ENCODE measurements at regions not wholly inside any gene's neighbourhood (a gene's known extent, or its start where the extent isn't known, plus 50 kb on each side); places are given as distances from the start of the nearest gene placed in this dataset.

DNA sequence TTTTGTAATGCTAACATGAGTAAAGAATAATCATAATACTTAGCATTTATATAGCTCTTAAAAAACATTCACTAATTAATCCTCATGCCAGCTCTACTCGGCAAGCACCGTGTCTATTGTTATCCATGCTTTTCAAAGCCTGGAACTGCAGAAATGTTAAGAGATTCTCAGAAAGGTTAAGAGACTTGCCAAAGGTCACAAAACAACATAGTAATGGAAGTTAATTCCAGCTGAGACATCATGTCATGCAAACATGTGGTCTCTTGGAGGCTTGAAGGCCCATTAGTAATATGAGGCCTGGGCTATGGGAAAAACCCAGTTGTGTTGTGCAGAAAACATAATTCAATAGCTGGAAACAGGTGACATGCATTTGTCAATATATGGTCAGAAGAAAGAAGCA, 389.9 kb upstream of the GOT2 start:
- no peaks in the 10 kb centered on the region for H3K36me3 ChIP-seq
- TF ChIP-seq POLR2A (IDR thresholded peaks at IDR 0.05): no peak
- TF ChIP-seq, protein P1, sequence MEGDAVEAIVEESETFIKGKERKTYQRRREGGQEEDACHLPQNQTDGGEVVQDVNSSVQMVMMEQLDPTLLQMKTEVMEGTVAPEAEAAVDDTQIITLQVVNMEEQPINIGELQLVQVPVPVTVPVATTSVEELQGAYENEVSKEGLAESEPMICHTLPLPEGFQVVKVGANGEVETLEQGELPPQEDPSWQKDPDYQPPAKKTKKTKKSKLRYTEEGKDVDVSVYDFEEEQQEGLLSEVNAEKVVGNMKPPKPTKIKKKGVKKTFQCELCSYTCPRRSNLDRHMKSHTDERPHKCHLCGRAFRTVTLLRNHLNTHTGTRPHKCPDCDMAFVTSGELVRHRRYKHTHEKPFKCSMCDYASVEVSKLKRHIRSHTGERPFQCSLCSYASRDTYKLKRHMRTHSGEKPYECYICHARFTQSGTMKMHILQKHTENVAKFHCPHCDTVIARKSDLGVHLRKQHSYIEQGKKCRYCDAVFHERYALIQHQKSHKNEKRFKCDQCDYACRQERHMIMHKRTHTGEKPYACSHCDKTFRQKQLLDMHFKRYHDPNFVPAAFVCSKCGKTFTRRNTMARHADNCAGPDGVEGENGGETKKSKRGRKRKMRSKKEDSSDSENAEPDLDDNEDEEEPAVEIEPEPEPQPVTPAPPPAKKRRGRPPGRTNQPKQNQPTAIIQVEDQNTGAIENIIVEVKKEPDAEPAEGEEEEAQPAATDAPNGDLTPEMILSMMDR (IDR thresholded peaks at IDR 0.05 in 4 of 5, conservative IDR thresholded peaks at IDR 0.05 in 1 of 5): no peak
- DNase-seq (no peak), ATAC-seq (no peak)
- intact Hi-C loops (cut with DNase I; ENCODE audit: low total_unique reads): no loop called here
- in situ Hi-C loops (cut with MboI; ENCODE audit: low sequenced_read_pairs in 4 of 4): no loop called here
- no peak overlapping the region for H3K4me3 ChIP-seq
- H3K27me3 ChIP-seq: no peaks in the 10 kb centered on the region
- H3K27ac ChIP-seq: no peak overlapping the region
- H3K4me1 ChIP-seq: peaks cover 0 to 11% of the 10 kb centered on the region in 2 donors
- H3K9me3 ChIP-seq: no peaks in the 10 kb centered on the region

DNA sequence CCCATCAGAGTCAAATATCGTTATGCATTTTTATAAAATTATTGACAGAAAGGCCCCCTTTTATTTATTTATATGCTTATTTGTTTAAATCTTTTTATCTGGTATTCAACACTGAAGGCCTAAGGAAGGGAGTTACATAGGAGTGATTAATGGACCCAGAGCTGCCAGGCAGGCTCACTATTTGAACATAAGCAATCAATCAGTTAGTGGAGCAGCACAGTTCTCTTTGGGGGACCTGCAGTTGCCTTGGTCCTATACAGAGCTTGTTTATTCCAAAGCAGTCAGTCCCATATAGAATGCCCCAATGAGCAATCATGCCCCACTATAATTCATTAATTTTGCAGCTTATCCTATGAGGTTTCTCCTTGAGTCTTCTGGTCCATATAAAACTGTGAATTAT, 389.4 kb upstream of the GOT2 start:
- Histone ChIP-seq H3K36me3 (no peaks in the 10 kb centered on the region), H3K4me1 (peaks cover 0 to 11% of the 10 kb centered on the region in 2 donors), H3K27me3 (no peaks in the 10 kb centered on the region), H3K9me3 (no peaks in the 10 kb centered on the region), H3K4me3 (no peak overlapping the region), H3K27ac (no peak overlapping the region)
- in situ Hi-C loops (cut with MboI; ENCODE audit: low sequenced_read_pairs in 4 of 4): no loop called here
- no peak for ATAC-seq
- intact Hi-C loops (cut with DNase I; ENCODE audit: low total_unique reads): no loop called here
- DNase-seq: no peak
- TF ChIP-seq POLR2A (IDR thresholded peaks at IDR 0.05): no peak
- TF ChIP-seq, protein P1 (IDR thresholded peaks at IDR 0.05 in 4 of 5, conservative IDR thresholded peaks at IDR 0.05 in 1 of 5): no peak

DNA sequence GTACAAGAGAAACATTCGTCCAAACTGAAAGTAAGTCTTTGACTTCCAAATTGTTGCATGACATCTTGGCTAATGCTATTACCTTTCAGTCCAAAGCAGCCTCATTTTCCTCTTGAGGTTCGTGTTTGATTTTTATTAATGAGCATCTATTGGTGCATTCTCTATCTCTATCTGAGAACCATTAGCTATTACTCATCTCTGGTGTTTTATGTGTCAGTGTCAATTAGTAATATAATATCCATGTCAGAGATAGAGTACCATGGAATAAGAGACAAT, 388.1 kb upstream of the GOT2 start:
- no peak for ATAC-seq
- TF ChIP-seq, protein P1 (IDR thresholded peaks at IDR 0.05 in 4 of 5, conservative IDR thresholded peaks at IDR 0.05 in 1 of 5): no peak
- no peak for TF ChIP-seq POLR2A (IDR thresholded peaks at IDR 0.05)
- H3K9me3 ChIP-seq: no peaks in the 10 kb centered on the region
- DNase-seq: no peak
- intact Hi-C loops (cut with DNase I; ENCODE audit: low total_unique reads) (no loop called here), in situ Hi-C loops (cut with MboI; ENCODE audit: low sequenced_read_pairs in 4 of 4) (no loop called here)
- no peak overlapping the region for H3K4me3 ChIP-seq
- no peaks in the 10 kb centered on the region for H3K36me3 ChIP-seq
- no peaks in the 10 kb centered on the region for H3K27me3 ChIP-seq
- H3K4me1 ChIP-seq: peaks cover 0 to 11% of the 10 kb centered on the region in 2 donors
- no peak overlapping the region for H3K27ac ChIP-seq

DNA sequence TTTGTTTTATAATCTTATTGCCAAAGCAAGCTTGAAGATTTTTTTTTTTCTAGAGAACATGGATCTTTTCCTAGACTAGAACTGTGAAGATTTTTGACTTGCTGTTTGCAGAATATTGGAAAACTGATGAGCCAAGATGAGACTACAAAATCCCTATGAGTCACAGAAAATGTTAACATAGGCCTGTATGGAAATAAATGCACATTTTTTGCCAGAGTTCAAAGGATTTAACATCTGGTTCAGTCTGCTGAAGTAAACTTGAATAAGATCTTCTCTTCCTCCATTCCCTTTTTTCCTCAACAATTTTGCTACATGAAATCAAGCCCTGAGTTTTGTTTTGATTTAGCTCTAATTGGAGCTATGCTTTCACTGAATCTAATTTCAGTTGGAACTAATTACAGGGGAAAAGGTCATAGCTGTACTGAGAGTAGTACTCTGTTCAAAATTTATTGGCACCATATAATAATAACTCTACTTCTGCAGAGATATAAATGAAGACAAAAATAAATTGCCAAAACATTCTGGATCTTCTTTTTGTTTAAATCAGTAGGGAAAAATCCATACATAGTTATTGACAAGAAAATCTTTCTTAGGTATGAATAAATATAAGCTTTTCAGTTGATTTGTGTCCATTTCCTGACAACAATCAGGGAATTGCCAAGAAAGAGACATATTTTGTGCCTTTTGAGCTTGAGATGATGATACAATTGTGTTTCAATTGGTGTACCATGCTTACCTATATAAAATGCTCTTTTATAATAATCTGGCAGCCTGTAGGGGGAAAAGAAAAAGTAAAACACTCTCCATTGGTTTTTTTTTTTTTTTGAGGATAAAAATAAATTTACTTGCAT, 387.5 kb upstream of the GOT2 start:
- no peak for TF ChIP-seq POLR2A (IDR thresholded peaks at IDR 0.05)
- TF ChIP-seq, protein P1 (IDR thresholded peaks at IDR 0.05 in 4 of 5, conservative IDR thresholded peaks at IDR 0.05 in 1 of 5): no peak
- H3K4me3 ChIP-seq: no peak overlapping the region
- ATAC-seq (no peak), DNase-seq (no peak)
- H3K36me3 ChIP-seq: no peaks in the 10 kb centered on the region
- peaks cover 0 to 11% of the 10 kb centered on the region in 2 donors for H3K4me1 ChIP-seq
- intact Hi-C loops (cut with DNase I; ENCODE audit: low total_unique reads): no loop called here
- no peaks in the 10 kb centered on the region for H3K9me3 ChIP-seq
- H3K27ac ChIP-seq: no peak overlapping the region
- in situ Hi-C loops (cut with MboI; ENCODE audit: low sequenced_read_pairs in 4 of 4): no loop called here
- H3K27me3 ChIP-seq: no peaks in the 10 kb centered on the region

DNA sequence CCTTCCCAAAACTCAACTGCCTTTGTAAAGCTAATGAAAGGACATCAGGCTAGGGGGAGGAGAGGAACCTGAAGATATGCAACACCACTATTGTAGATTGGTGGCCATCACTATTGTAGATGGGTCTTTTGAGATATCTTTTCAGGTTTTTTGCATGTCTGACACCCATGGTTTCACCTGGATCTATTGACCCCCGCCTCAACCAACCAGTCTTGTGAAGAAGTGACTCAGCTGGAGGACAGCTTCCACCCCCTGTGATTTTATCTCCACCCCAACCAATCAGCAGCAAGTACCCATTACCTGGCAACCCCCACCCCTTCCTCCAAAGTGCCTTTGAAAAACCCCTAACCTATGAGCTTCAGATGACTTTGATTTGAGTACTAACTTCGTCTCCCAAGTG, 382.6 kb upstream of the GOT2 start:
- H3K4me1 ChIP-seq: peaks cover 0 to 2% of the 10 kb centered on the region in 2 donors
- no peaks in the 10 kb centered on the region for H3K9me3 ChIP-seq
- no peak overlapping the region for H3K27ac ChIP-seq
- no peak for TF ChIP-seq POLR2A (IDR thresholded peaks at IDR 0.05)
- TF ChIP-seq, protein P1 (IDR thresholded peaks at IDR 0.05 in 4 of 5, conservative IDR thresholded peaks at IDR 0.05 in 1 of 5): no peak
- H3K36me3 ChIP-seq: no peaks in the 10 kb centered on the region
- no peaks in the 10 kb centered on the region for H3K27me3 ChIP-seq
- no peak for DNase-seq
- in situ Hi-C loops (cut with MboI; ENCODE audit: low sequenced_read_pairs in 4 of 4): no loop called here
- ATAC-seq: no peak
- intact Hi-C loops (cut with DNase I; ENCODE audit: low total_unique reads): no loop called here
- no peak overlapping the region for H3K4me3 ChIP-seq
